Neuronal stem cell (in vitro differentiated cells): ENCODE measurements at regions not wholly inside any gene's neighbourhood (a gene's known extent, or its start where the extent isn't known, plus 50 kb on each side); places are given as distances from the start of the nearest gene placed in this dataset.

Experiments
- DNase-seq: peaks from one replicate; pipeline ENCODE4 v3.0.0-alpha.2; 2013; ENCODE audit warnings: low spot score
- H2AFZ ChIP-seq: one replicate; pipeline ENCODE4 v1.6.1; 2013; ENCODE audit warnings: mild to moderate bottlenecking, low read length, inconsistent platforms
- H2AK5ac ChIP-seq: 2 replicates; pipeline ENCODE4 v1.6.1; 2013; ENCODE audit warnings: low read depth, mild to moderate bottlenecking, inconsistent platforms, low read length, moderate library complexity, mixed read lengths
- H2BK120ac ChIP-seq: 2 replicates; pipeline ENCODE4 v1.6.1; 2013; ENCODE audit warnings: low read depth, mild to moderate bottlenecking, inconsistent platforms, low read length, moderate library complexity, mixed read lengths
- H2BK12ac ChIP-seq: one replicate; pipeline ENCODE4 v1.6.1; 2013; ENCODE audit warnings: low read length, inconsistent platforms
- H2BK15ac ChIP-seq: 2 replicates; pipeline ENCODE4 v1.6.1; 2013; ENCODE audit warnings: mild to moderate bottlenecking, low read length, inconsistent platforms, mixed read lengths
- H2BK5ac ChIP-seq: one replicate; pipeline ENCODE4 v1.6.1; 2013; ENCODE audit warnings: inconsistent platforms, mild to moderate bottlenecking, low read length, moderate library complexity
- H3K14ac ChIP-seq: one replicate; pipeline ENCODE4 v1.6.1; 2013; ENCODE audit warnings: low read length, inconsistent platforms
- H3K18ac ChIP-seq: 2 replicates; pipeline ENCODE4 v1.6.1; 2013; ENCODE audit warnings: low read length, inconsistent platforms
- H3K23ac ChIP-seq: 2 replicates; pipeline ENCODE4 v1.6.1; 2013; ENCODE audit warnings: low read depth, mild to moderate bottlenecking, mixed read lengths, low read length, inconsistent platforms; ENCODE audit not compliant: poor library complexity
- H3K27ac ChIP-seq: replicated peaks from 3 replicates; pipeline ENCODE4 v1.5.1; 2013; ENCODE audit warnings: low read length, inconsistent platforms
- H3K27me3 ChIP-seq, 3 experiments: 2 replicates each; pipeline ENCODE4 v1.6.1; 2013; ENCODE audit warnings: low read length in 3 of 3, mild to moderate bottlenecking in 2 of 3, inconsistent platforms in 1 of 3, low read depth in 1 of 3, mixed read lengths in 1 of 3, moderate library complexity in 1 of 3; ENCODE audit not compliant: control insufficient read depth in 3 of 3, insufficient read depth in 3 of 3
- H3K36me3 ChIP-seq, 2 donors: replicated peaks in 1 of 2; 2 replicates each; pipeline ENCODE4 v1.6.1; 2013; ENCODE audit warnings: low read length in 2 of 2; ENCODE audit not compliant: control insufficient read depth in 2 of 2, insufficient read depth in 2 of 2
- H3K4ac ChIP-seq: 2 replicates; pipeline ENCODE4 v1.6.1; 2013; ENCODE audit warnings: inconsistent platforms, mild to moderate bottlenecking, low read length, moderate library complexity
- H3K4me1 ChIP-seq, 2 donors: 1 replicate in 1 of 2; 2 replicates in 1 of 2; pipeline ENCODE4 v1.6.1; 2013; ENCODE audit warnings: low read length in 2 of 2, low read depth in 1 of 2; ENCODE audit not compliant: control insufficient read depth in 2 of 2, insufficient read depth in 1 of 2
- H3K4me2 ChIP-seq: one replicate; pipeline ENCODE4 v1.6.1; 2013; ENCODE audit warnings: mild to moderate bottlenecking, low read length, inconsistent platforms; ENCODE audit not compliant: insufficient read depth, poor library complexity, severe bottlenecking
- H3K4me3 ChIP-seq, 2 donors: 2 replicates each; pipeline ENCODE4 v1.5.1; 2013; ENCODE audit warnings: low read length in 2 of 2, mild to moderate bottlenecking in 2 of 2, inconsistent platforms in 1 of 2, moderate library complexity in 1 of 2
- H3K79me1 ChIP-seq: one replicate; pipeline ENCODE4 v1.6.1; 2013; ENCODE audit warnings: low read depth, mild to moderate bottlenecking, inconsistent platforms, low read length, moderate library complexity
- H3K9ac ChIP-seq: one replicate; pipeline ENCODE4 v1.6.1; 2013; ENCODE audit warnings: mild to moderate bottlenecking, low read depth, low read length, inconsistent platforms; ENCODE audit not compliant: poor library complexity
- H3K9me3 ChIP-seq, 2 donors: replicated peaks in 1 of 2; 2 replicates each; pipeline versions ENCODE3 to v1.6.1; 2013; ENCODE audit warnings: low read length in 2 of 2, mild to moderate bottlenecking in 2 of 2, inconsistent platforms in 1 of 2, low read depth in 1 of 2, mixed read lengths in 1 of 2, moderate library complexity in 1 of 2; ENCODE audit not compliant: control insufficient read depth in 2 of 2, insufficient read depth in 1 of 2
- H4K8ac ChIP-seq: one replicate; pipeline ENCODE4 v1.6.1; 2013; ENCODE audit warnings: low read depth, mild to moderate bottlenecking, inconsistent platforms, low read length, moderate library complexity
- H4K91ac ChIP-seq: one replicate; pipeline ENCODE4 v1.6.1; 2013; ENCODE audit warnings: low read length, low read depth, mild to moderate bottlenecking, inconsistent platforms; ENCODE audit not compliant: poor library complexity
- WGBS, 2 donors: extraction: QIAGEN DNeasy Blood & Tissue Kit; methylation state at CpG; one replicate each; pipeline ENCODE4 v1.1.7; 2013; ENCODE audit warnings: missing lambda C conversion rate in 2 of 2, mixed read lengths in 1 of 2; ENCODE audit not compliant: insufficient read length in 2 of 2, insufficient replicate concordance in 1 of 2; ENCODE audit errors: extremely low coverage in 2 of 2; 5-methylcytosine and 5-hydroxymethylcytosine counted together

GRCh38 chr4:159779716-159780115 lies 676.8 kb downstream of the RAPGEF2 start:
- Histone ChIP-seq H3K27me3 (no peaks in the 10 kb centered on the region), H3K27ac (no peak overlapping the region), H2BK15ac (no peak overlapping the region), H2AK5ac (no peak overlapping the region), H3K4ac (no peak overlapping the region), H3K36me3 (no peaks in the 10 kb centered on the region), H3K23ac (no peak overlapping the region), H3K9ac (no peak overlapping the region), H2AFZ (no peak overlapping the region), H2BK12ac (no peak overlapping the region), H3K4me2 (no peak overlapping the region), H3K14ac (no peak overlapping the region), H4K8ac (no peak overlapping the region), H3K79me1 (no peaks in the 10 kb centered on the region), H3K4me3 (no peak overlapping the region), H2BK5ac (no peak overlapping the region), H3K18ac (no peak overlapping the region), H3K4me1 (no peaks in the 10 kb centered on the region), H4K91ac (no peak overlapping the region), H2BK120ac (no peak overlapping the region), H3K9me3 (no peaks in the 10 kb centered on the region)
- no peak for DNase-seq
- WGBS, 2 donors, result no CpG with 5 or more reads among the region's 3 CpGs

DNA sequence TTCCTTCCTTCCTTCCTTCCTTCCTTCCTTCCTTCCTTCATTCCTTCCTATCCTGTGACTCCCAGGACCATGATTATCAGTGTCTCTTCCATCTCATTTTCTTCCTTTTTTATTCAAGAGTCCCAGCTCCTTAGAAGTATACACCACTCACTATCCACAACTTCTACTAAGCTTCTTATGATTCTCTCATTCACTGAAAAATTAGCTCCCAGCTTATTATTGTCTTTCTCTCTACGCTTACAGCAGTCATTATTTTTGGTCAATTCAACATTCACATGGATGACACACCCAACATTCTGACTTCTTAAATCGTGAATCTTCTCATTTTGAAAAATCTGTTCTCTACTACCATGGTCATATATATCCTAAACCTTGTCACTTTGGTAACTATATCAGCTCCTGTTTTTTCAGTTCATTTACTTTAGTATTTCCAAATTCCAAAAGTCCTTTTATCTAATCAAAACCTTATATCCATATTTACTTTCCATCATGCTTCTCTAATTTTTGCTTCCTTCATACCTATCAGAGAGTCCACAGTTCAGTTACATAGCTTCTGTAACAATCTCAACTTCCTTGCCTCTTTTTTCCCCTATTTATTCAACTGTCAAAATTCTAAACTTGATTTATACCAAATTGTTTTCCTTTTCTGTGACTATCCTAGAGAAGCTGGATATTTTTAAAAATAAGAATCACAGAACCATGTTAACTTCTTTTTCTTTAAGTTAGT lies 677.5 kb downstream of the RAPGEF2 start:
- Histone ChIP-seq H3K18ac (no peak overlapping the region), H3K4me2 (no peak overlapping the region), H2BK5ac (no peak overlapping the region), H4K91ac (no peak overlapping the region), H3K4ac (no peak overlapping the region), H2BK15ac (no peak overlapping the region), H3K9me3 (no peaks in the 10 kb centered on the region), H3K9ac (no peak overlapping the region), H3K23ac (no peak overlapping the region), H3K36me3 (no peaks in the 10 kb centered on the region), H3K27me3 (no peaks in the 10 kb centered on the region), H3K4me3 (no peak overlapping the region), H3K14ac (no peak overlapping the region), H4K8ac (no peak overlapping the region), H3K79me1 (no peaks in the 10 kb centered on the region), H2BK12ac (no peak overlapping the region), H3K4me1 (no peaks in the 10 kb centered on the region), H2BK120ac (no peak overlapping the region), H2AK5ac (no peak overlapping the region), H2AFZ (no peak overlapping the region), H3K27ac (no peak overlapping the region)
- DNase-seq, result no peak
- WGBS, 2 donors, result no CpG with 5 or more reads among the region's 2 CpGs

DNA sequence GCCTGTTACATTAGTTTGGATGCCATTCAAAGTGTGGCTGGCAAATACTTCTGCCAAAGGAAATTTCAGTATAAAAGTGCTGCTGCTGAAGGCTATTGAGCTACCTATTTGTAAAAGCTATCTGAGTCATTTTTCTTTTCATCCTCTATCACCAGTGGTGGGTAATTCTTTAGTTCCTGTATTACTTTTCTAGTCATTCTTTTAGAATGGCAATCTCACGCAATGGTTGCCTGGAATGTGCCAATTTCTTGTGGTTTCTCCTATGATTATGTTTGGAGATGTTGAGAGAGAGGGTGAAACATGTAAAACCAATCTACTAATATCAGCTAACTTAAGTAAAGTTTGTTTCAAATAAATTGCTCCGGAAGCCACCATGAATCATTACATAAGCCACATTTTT lies 685.0 kb downstream of the RAPGEF2 start:
- H2BK5ac ChIP-seq, result no peak overlapping the region
- H3K79me1 ChIP-seq, result no peaks in the 10 kb centered on the region
- H2BK120ac ChIP-seq, result no peak overlapping the region
- H2BK12ac ChIP-seq, result no peak overlapping the region
- H4K91ac ChIP-seq, result no peak overlapping the region
- no CpG with 5 or more reads among the region's 2 CpGs for WGBS, 2 donors
- H2AK5ac ChIP-seq, result no peak overlapping the region
- H3K4ac ChIP-seq, result no peak overlapping the region
- H3K9me3 ChIP-seq, result no peaks in the 10 kb centered on the region
- H3K14ac ChIP-seq, result no peak overlapping the region
- H3K4me1 ChIP-seq, result no peaks in the 10 kb centered on the region
- H3K27ac ChIP-seq, result no peak overlapping the region
- H3K23ac ChIP-seq, result no peak overlapping the region
- no peak for DNase-seq
- no peak overlapping the region for H4K8ac ChIP-seq
- no peak overlapping the region for H3K9ac ChIP-seq
- H3K27me3 ChIP-seq, result no peaks in the 10 kb centered on the region
- no peak overlapping the region for H2BK15ac ChIP-seq
- no peak overlapping the region for H3K4me3 ChIP-seq
- H3K4me2 ChIP-seq, result no peak overlapping the region
- no peak overlapping the region for H3K18ac ChIP-seq
- H3K36me3 ChIP-seq, result no peaks in the 10 kb centered on the region
- H2AFZ ChIP-seq, result no peak overlapping the region

GRCh38 chr4:159791334-159791733 lies 688.5 kb downstream of the RAPGEF2 start:
- H3K27me3 ChIP-seq, result no peaks in the 10 kb centered on the region

More at GRCh38 chr4:159791334-159791733, 688.5 kb downstream of the RAPGEF2 start:
- Histone ChIP-seq H3K9ac (no peak overlapping the region), H2BK5ac (no peak overlapping the region), H3K18ac (no peak overlapping the region), H2AFZ (peak overlapping the region; percentile 45), H3K27ac (no peak overlapping the region), H3K23ac (no peak overlapping the region), H4K91ac (no peak overlapping the region), H2BK120ac (no peak overlapping the region), H4K8ac (no peak overlapping the region), H3K14ac (no peak overlapping the region), H2BK15ac (no peak overlapping the region), H3K4me2 (no peak overlapping the region), H3K9me3 (no peaks in the 10 kb centered on the region), H3K36me3 (no peaks in the 10 kb centered on the region), H3K4ac (no peak overlapping the region), H3K4me3 (no peak overlapping the region), H2AK5ac (no peak overlapping the region), H3K4me1 (no peaks in the 10 kb centered on the region), H3K79me1 (no peaks in the 10 kb centered on the region), H2BK12ac (no peak overlapping the region)
- no peak for DNase-seq
- WGBS, 2 donors, result no CpG with 5 or more reads among the region's 3 CpGs
